ENCODE measurements at regions not wholly inside any gene's neighbourhood (a gene's known extent, or its start where the extent isn't known, plus 50 kb on each side); places are given as distances from the start of the nearest gene placed in this dataset.

DNA sequence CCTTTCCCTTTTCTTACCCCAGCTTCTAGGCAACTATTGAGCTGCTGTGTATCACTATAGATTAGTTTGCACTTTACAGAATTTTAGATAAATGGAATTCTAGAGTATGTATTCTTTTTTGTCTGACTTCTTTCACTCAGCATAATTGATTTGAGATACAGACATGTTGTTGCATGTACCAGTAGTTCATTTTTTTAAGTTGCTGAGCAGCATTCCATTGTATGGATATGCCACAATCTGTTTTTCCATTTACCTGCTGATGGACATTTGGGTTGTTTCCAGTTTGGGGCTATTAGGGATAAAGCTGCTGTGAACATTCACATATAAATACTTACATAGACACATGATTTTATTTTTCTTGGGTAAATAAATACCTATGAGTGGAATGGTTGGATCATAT is 135.7 kb downstream of the IGF1 start:
- TF ChIP-seq, protein P1, sequence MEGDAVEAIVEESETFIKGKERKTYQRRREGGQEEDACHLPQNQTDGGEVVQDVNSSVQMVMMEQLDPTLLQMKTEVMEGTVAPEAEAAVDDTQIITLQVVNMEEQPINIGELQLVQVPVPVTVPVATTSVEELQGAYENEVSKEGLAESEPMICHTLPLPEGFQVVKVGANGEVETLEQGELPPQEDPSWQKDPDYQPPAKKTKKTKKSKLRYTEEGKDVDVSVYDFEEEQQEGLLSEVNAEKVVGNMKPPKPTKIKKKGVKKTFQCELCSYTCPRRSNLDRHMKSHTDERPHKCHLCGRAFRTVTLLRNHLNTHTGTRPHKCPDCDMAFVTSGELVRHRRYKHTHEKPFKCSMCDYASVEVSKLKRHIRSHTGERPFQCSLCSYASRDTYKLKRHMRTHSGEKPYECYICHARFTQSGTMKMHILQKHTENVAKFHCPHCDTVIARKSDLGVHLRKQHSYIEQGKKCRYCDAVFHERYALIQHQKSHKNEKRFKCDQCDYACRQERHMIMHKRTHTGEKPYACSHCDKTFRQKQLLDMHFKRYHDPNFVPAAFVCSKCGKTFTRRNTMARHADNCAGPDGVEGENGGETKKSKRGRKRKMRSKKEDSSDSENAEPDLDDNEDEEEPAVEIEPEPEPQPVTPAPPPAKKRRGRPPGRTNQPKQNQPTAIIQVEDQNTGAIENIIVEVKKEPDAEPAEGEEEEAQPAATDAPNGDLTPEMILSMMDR (IDR thresholded peaks at IDR 0.05; ENCODE audit: low read depth, low read length) = no peak
- no peak for DNase-seq (ENCODE audit: low read depth in 2 of 2)
- no peak overlapping the region for H3K4me3 ChIP-seq (replicated peaks in 1 of 2; ENCODE audit: low read depth in 2 of 2, low read length in 2 of 2)

DNA sequence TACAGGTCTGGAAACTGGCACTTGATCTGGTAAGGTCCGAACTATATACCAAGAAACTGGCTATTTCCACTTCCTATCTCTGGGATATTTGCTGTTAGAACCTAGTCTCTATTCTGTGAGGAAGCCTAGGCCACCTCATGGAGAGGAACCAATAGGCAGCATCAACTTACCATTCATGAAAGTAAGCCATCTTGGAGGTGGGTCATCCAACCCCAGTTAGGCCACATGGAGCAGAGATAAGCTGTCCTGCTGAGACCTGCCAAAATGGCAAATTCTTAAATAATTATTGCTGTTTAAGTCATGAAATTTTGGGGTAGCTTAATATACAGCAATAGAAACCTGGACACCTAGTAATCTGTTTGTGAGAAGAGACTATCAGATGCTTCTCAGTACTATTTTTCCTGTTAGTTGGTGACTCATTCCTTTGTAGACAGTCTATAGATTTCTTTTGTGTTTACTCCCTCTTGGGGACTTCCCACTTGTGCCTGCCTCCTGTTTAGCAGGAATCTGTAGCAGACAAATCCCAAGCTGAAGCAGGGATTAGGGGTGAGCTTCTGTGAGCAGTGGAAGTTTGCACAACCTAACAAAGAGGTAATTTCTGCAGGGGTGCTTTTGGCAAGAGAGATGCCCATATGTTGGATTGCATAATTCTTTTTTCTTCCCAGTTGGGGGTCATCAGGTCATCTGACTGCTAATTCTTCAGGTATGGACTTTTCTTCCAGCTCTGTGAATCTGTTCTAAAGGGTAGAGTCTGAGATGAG is 136.8 kb downstream of the IGF1 start:
- DNase-seq (ENCODE audit: low read depth in 2 of 2) = peak in 1 of 2 donors; percentile 21
- H3K4me3 ChIP-seq (replicated peaks in 1 of 2; ENCODE audit: low read depth in 2 of 2, low read length in 2 of 2) = no peak overlapping the region
- TF ChIP-seq, protein P1 (IDR thresholded peaks at IDR 0.05; ENCODE audit: low read depth, low read length) = no peak

DNA sequence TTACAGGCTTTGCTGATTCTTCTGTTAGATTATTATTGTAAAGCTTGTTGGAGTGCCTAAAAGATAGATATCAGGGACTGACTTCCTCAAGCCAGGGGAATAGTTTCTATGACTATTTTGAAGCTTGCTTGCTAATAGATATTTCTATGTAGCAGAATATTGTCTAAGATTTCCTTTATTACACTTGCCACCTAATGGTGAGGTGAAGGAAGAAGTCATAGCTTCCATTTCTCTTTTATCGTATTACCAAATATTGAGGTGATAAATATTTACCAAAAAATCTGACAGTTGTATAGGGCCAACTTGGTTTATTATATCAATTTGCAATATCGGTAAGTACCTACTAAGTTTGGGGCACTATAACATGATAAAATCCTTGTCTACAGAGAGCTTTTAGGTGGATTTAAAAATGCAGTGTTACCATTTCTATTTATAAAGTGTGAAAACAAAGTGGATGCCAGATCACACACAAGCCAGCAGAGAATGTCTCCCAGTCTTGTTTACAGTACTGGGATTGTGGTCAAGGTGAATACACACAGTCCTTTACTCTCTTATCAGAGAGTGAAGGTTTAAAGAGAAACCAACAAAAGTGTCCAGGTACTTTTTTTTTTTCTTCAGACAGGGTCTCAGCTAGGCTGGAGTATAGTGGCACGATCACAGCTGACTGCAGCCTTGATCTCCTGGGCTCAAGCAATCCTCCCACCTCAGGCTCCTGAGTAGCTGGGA is 137.9 kb downstream of the IGF1 start:
- TF ChIP-seq, protein P1 (IDR thresholded peaks at IDR 0.05; ENCODE audit: low read depth, low read length) = no peak
- DNase-seq (ENCODE audit: low read depth in 2 of 2) = no peak
- H3K4me3 ChIP-seq (replicated peaks in 1 of 2; ENCODE audit: low read depth in 2 of 2, low read length in 2 of 2) = no peak overlapping the region

DNA sequence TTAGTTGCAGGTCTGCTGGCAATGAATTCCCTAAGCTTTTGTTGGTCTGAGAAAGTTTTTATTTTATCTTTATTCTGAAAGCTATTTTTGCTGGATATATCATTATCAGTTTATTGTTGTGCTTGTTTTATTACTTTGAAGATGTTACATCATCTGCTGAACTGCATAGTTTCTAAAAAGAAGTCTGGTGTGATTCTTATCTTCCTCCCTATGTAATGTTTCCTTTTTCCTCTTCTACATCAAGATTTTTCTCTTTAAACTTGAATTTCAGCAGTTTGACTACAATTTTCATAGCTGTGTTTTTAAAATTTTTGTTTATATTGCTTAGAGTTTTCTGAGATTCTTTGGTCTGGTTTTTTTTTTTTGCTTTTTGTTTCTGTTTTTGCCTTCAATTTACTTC is 137.1 kb upstream of the PMCH start:
- no peak for DNase-seq (ENCODE audit: low read depth in 2 of 2)
- TF ChIP-seq, protein P1 (IDR thresholded peaks at IDR 0.05; ENCODE audit: low read depth, low read length) = no peak
- no peak overlapping the region for H3K4me3 ChIP-seq (replicated peaks in 1 of 2; ENCODE audit: low read depth in 2 of 2, low read length in 2 of 2)

DNA sequence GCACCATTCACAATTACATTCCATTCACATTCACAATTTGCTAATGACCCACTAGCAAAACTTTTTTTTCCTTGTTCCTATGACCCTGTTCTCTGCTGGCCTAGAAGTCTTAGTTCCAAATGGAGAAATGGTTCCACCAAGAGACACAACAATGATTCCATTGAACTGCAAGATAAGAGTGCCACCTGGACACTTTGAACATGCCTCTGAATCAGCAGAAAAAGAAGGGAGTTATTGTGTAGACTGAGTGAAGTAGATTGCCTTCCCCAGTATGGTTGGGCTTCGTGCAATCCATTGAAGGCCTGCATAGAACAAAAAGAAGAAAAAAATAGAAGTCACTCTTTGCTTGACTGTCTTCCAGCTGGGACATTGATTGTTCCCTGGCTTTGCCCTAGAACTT is 133.8 kb upstream of the PMCH start:
- DNase-seq (ENCODE audit: low read depth in 2 of 2) = no peak
- TF ChIP-seq, protein P1 (IDR thresholded peaks at IDR 0.05; ENCODE audit: low read depth, low read length) = no peak
- H3K4me3 ChIP-seq (replicated peaks in 1 of 2; ENCODE audit: low read depth in 2 of 2, low read length in 2 of 2) = no peak overlapping the region

DNA sequence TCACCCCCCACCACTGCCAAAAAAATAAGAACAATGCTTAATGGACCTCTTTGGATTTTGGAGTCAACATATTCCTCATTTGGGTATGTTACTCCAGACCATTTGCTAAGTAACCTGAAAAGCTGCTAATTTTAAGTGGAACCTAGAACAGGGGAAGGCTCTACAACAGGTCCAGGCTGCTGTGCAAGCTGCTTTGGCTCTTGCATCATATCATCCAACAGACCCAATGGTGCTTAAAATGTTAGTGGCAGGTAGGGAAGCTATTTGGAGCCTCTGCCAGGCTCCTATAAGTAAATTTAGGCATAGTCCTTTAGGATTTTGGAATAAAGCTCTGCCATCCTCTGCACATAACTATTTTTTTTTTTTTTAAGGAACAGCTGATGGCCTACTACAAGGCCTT is 132.2 kb upstream of the PMCH start:
- no peak for DNase-seq (ENCODE audit: low read depth in 2 of 2)
- no peak overlapping the region for H3K4me3 ChIP-seq (replicated peaks in 1 of 2; ENCODE audit: low read depth in 2 of 2, low read length in 2 of 2)
- TF ChIP-seq, protein P1 (IDR thresholded peaks at IDR 0.05; ENCODE audit: low read depth, low read length) = no peak
